BLaER1 (cell line): ENCODE measurements at regions not wholly inside any gene's neighbourhood (a gene's known extent, or its start where the extent isn't known, plus 50 kb on each side); places are given as distances from the start of the nearest gene placed in this dataset.
A peak's percentile ranks its signal among the peaks of the same experiment; 100 is the strongest.

Source experiments
- H3K27ac ChIP-seq: shearing (Covaris generic); formaldehyde crosslinking; 2 replicates; pipeline ENCODE4 v1.8.1; 2022
- H3K27me3 ChIP-seq: shearing (Covaris generic); formaldehyde crosslinking; 2 replicates; pipeline ENCODE4 v1.8.1; 2022
- H3K36me3 ChIP-seq: shearing (Covaris generic); formaldehyde crosslinking; 2 replicates; pipeline ENCODE4 v1.8.1; 2022
- H3K4me1 ChIP-seq: shearing (Covaris generic); formaldehyde crosslinking; 2 replicates; pipeline ENCODE4 v1.8.1; 2022
- H3K4me2 ChIP-seq: shearing (Covaris generic); formaldehyde crosslinking; 2 replicates; pipeline ENCODE4 v1.8.1; 2022
- H3K4me3 ChIP-seq: shearing (Covaris generic); formaldehyde crosslinking; 2 replicates; pipeline ENCODE4 v1.8.1; 2022
- H3K9ac ChIP-seq: shearing (Covaris generic); formaldehyde crosslinking; 2 replicates; pipeline ENCODE4 v1.8.1; 2022
- H3K9me3 ChIP-seq: shearing (Covaris generic); formaldehyde crosslinking; 2 replicates; pipeline ENCODE4 v1.8.1; 2022
- H4K20me1 ChIP-seq: shearing (Covaris generic); formaldehyde crosslinking; 2 replicates; pipeline ENCODE4 v1.8.1; 2022
- Cebpa-rat ChIP-seq: shearing (Covaris generic); IDR thresholded peaks from 2 replicates; pipeline ENCODE4 v1.8.1; 2022

GRCh38 chr5:116355819-116356601 lies 218.6 kb downstream of the SEMA6A start:
- TF ChIP-seq Cebpa-rat = no peak
- H3K36me3 ChIP-seq = peaks cover 1% of the 10 kb centered on the region

DNA sequence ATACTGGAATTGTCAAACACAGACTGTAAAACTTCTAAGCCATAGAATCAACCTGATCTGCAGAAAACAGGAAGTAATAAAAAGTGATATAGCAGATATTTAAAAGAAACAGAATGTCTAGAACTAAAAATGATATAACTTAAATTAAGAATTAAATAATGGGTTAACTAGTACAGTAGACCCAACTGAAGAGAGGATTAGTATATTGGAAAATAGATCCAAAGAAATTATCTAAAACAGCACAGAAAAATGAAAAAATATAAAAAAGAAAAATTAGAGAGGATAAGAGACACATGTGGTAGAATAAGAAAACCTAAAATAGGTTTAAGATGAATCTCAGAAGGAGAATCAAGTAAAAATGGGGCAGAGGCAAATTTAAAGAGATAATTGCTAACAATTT lies 219.9 kb downstream of the SEMA6A start:
- H3K27me3 ChIP-seq = no peaks in the 10 kb centered on the region
- H3K4me1 ChIP-seq = peaks cover 18% of the 10 kb centered on the region
- no peak overlapping the region for H3K9ac ChIP-seq
- H3K9me3 ChIP-seq = peaks cover 4% of the 10 kb centered on the region; the same call in 1 of the 2 replicates
- no peaks in the 10 kb centered on the region for H4K20me1 ChIP-seq
- H3K4me2 ChIP-seq = no peak overlapping the region
- TF ChIP-seq Cebpa-rat = no peak
- no peak overlapping the region for H3K27ac ChIP-seq
- H3K4me3 ChIP-seq = no peak overlapping the region
- H3K36me3 ChIP-seq = no peaks in the 10 kb centered on the region

More at GRCh38 chr5:116355819-116356601, 218.6 kb downstream of the SEMA6A start:
- Histone ChIP-seq H3K4me1 (peaks cover 28% of the 10 kb centered on the region), H4K20me1 (no peaks in the 10 kb centered on the region), H3K4me2 (no peak overlapping the region), H3K4me3 (no peak overlapping the region), H3K9ac (no peak overlapping the region), H3K27ac (no peak overlapping the region), H3K27me3 (no peaks in the 10 kb centered on the region), H3K9me3 (peaks cover 4% of the 10 kb centered on the region; the same call in 1 of the 2 replicates)

- Histone ChIP-seq H3K9ac (no peak overlapping the region), H3K27me3 (no peaks in the 10 kb centered on the region), H3K27ac (no peak overlapping the region), H3K4me2 (no peak overlapping the region), H3K9me3 (peaks cover 13% of the 10 kb centered on the region), H3K4me3 (no peak overlapping the region), H4K20me1 (no peaks in the 10 kb centered on the region), H3K36me3 (peaks cover 8% of the 10 kb centered on the region; the same call in 1 of the 2 replicates), H3K4me1 (peaks cover 6% of the 10 kb centered on the region)
- no peak for TF ChIP-seq Cebpa-rat
These were observed 227.0 kb downstream of the SEMA6A start for GRCh38 chr5:116347657-116348056.

GRCh38 chr5:116343961-116344360 lies 230.7 kb downstream of the SEMA6A start:
- Histone ChIP-seq H3K9me3 (peaks cover 13% of the 10 kb centered on the region), H3K4me1 (peaks cover 6% of the 10 kb centered on the region), H3K4me3 (no peak overlapping the region), H3K27me3 (no peaks in the 10 kb centered on the region), H3K27ac (no peak overlapping the region), H3K9ac (no peak overlapping the region), H3K4me2 (0 out of 2 replicates have a peak overlapping the region, but pooled peaks have one; percentile 12), H4K20me1 (no peaks in the 10 kb centered on the region), H3K36me3 (peaks cover 8% of the 10 kb centered on the region; the same call in 1 of the 2 replicates)
- TF ChIP-seq Cebpa-rat = no peak
